ENCODE measurements at regions not wholly inside any gene's neighbourhood (a gene's known extent, or its start where the extent isn't known, plus 50 kb on each side); places are given as distances from the start of the nearest gene placed in this dataset.

DNA sequence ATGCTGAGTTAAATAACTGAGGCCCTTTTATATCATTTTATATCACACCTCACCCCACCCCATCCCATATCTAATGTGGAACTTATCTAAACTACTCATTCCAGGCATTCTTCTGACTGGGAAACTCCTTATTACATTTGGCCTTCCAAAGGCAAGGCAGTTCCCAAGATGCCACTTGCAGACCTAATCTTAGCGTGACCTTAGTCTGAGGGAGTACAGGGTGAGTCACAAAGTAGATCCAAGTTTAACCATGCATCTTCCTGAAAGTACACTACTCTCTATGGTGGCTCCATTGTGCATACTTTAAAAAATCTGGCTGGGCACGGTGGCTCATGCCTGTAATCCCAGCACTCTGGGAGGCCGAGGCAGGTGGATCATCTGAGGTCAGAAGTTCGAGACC lies 353.6 kb upstream of the C1orf87 start:
- TF ChIP-seq, protein P1, sequence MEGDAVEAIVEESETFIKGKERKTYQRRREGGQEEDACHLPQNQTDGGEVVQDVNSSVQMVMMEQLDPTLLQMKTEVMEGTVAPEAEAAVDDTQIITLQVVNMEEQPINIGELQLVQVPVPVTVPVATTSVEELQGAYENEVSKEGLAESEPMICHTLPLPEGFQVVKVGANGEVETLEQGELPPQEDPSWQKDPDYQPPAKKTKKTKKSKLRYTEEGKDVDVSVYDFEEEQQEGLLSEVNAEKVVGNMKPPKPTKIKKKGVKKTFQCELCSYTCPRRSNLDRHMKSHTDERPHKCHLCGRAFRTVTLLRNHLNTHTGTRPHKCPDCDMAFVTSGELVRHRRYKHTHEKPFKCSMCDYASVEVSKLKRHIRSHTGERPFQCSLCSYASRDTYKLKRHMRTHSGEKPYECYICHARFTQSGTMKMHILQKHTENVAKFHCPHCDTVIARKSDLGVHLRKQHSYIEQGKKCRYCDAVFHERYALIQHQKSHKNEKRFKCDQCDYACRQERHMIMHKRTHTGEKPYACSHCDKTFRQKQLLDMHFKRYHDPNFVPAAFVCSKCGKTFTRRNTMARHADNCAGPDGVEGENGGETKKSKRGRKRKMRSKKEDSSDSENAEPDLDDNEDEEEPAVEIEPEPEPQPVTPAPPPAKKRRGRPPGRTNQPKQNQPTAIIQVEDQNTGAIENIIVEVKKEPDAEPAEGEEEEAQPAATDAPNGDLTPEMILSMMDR (IDR thresholded peaks at IDR 0.05), result no peak
- Histone ChIP-seq H3K9me3 (replicated peaks in 1 of 2; ENCODE audit: control insufficient read depth in 1 of 2, insufficient read depth in 1 of 2, low read length in 2 of 2) (no peaks in the 10 kb centered on the region), H3K27me3 (ENCODE audit: control insufficient read depth in 2 of 2, insufficient read depth in 2 of 2, low read length in 2 of 2) (no peaks in the 10 kb centered on the region), H3K4me2 (replicated peaks; ENCODE audit: extremely low read depth, low read length, poor library complexity, severe bottlenecking) (no peak overlapping the region), H2AFZ (ENCODE audit: insufficient read depth, low read depth, low read length, poor library complexity, severe bottlenecking) (no peak overlapping the region), H3K79me2 (ENCODE audit: insufficient read depth, low read length) (no peaks in the 10 kb centered on the region), H4K20me1 (ENCODE audit: insufficient read depth, low read length) (no peaks in the 10 kb centered on the region), H3K9ac (ENCODE audit: insufficient read depth, low read length, poor library complexity, severe bottlenecking) (no peak overlapping the region), H3K36me3 (replicated peaks in 1 of 2; ENCODE audit: control insufficient read depth in 1 of 2, insufficient read depth in 2 of 2, low read length in 2 of 2) (no peaks in the 10 kb centered on the region), H3K4me1 (ENCODE audit: control insufficient read depth in 1 of 2, insufficient read depth in 2 of 2, low read length in 2 of 2) (no peaks in the 10 kb centered on the region), H3K4me3 (replicated peaks in 1 of 3; ENCODE audit: low read depth in 2 of 3, low read length in 3 of 3) (no peak overlapping the region), H3K27ac (ENCODE audit: low read depth in 1 of 2, low read length in 2 of 2) (no peak overlapping the region)
- no peak overlapping the region for H3K27ac Mint-ChIP-seq
- no peaks in the 10 kb centered on the region for H3K4me1 Mint-ChIP-seq
- H3K4me3 Mint-ChIP-seq, result no peak overlapping the region
- intact Hi-C loops (cut with micrococcal nuclease), result no loop called here
- no peak for DNase-seq
- no peaks in the 10 kb centered on the region for H3K36me3 Mint-ChIP-seq
- H3K9me3 Mint-ChIP-seq, result peaks cover 0 to 3% (median under 1%) of the 10 kb centered on the region in 7 donors
- WGBS (ENCODE audit: insufficient coverage), result 90% methylated on average over 4 of the region's 4 CpGs
- H3K27me3 Mint-ChIP-seq (ENCODE audit: low read depth in 3 of 3), result peaks cover 0 to 2% (median 0%) of the 10 kb centered on the region in 3 donors

DNA sequence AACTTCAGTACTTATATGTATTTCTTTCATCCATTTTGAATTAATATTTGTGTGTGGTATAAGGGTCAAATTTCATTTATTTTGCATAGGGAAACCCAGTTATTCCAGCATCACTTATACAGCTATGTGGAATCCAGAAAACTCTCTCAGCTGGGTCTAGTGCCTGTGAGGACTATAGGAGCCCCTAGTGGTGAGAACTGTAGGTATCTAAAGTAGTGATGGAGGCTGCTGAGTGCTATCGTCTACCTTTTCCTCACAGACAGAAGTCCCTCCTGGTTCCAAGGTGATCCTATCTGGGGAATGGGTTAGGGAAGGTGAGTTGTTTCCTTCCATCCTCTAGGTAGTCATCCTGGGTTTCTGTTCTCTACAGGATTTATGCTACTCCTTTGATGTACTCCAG lies 352.0 kb upstream of the C1orf87 start:
- Histone ChIP-seq H3K27ac (ENCODE audit: low read depth in 1 of 2, low read length in 2 of 2) (no peak overlapping the region), H3K4me1 (ENCODE audit: control insufficient read depth in 1 of 2, insufficient read depth in 2 of 2, low read length in 2 of 2) (no peaks in the 10 kb centered on the region), H4K20me1 (ENCODE audit: insufficient read depth, low read length) (no peaks in the 10 kb centered on the region), H2AFZ (ENCODE audit: insufficient read depth, low read depth, low read length, poor library complexity, severe bottlenecking) (no peak overlapping the region), H3K4me2 (replicated peaks; ENCODE audit: extremely low read depth, low read length, poor library complexity, severe bottlenecking) (no peak overlapping the region), H3K36me3 (replicated peaks in 1 of 2; ENCODE audit: control insufficient read depth in 1 of 2, insufficient read depth in 2 of 2, low read length in 2 of 2) (no peaks in the 10 kb centered on the region), H3K4me3 (replicated peaks in 1 of 3; ENCODE audit: low read depth in 2 of 3, low read length in 3 of 3) (no peak overlapping the region), H3K27me3 (ENCODE audit: control insufficient read depth in 2 of 2, insufficient read depth in 2 of 2, low read length in 2 of 2) (no peaks in the 10 kb centered on the region), H3K9ac (ENCODE audit: insufficient read depth, low read length, poor library complexity, severe bottlenecking) (no peak overlapping the region), H3K9me3 (replicated peaks in 1 of 2; ENCODE audit: control insufficient read depth in 1 of 2, insufficient read depth in 1 of 2, low read length in 2 of 2) (peaks cover 0 to 4% of the 10 kb centered on the region in 2 donors), H3K79me2 (ENCODE audit: insufficient read depth, low read length) (no peaks in the 10 kb centered on the region)
- WGBS (ENCODE audit: insufficient coverage), result no CpG with 5 or more reads among the region's 1 CpG
- no peak for DNase-seq
- Mint-ChIP-seq H3K9me3 (peaks cover 0 to 8% (median 2%) of the 10 kb centered on the region in 7 donors), H3K27ac (no peak overlapping the region), H3K27me3 (ENCODE audit: low read depth in 3 of 3) (peaks cover 0 to 2% (median 0%) of the 10 kb centered on the region in 3 donors), H3K36me3 (no peaks in the 10 kb centered on the region), H3K4me3 (no peak overlapping the region), H3K4me1 (no peaks in the 10 kb centered on the region)
- intact Hi-C loops (cut with micrococcal nuclease), result no loop called here
- TF ChIP-seq, protein P1 (IDR thresholded peaks at IDR 0.05), result no peak
